EL (cell line): ENCODE measurements at regions not wholly inside any gene's neighbourhood (a gene's known extent, or its start where the extent isn't known, plus 50 kb on each side); places are given as distances from the start of the nearest gene placed in this dataset.

Experiments used
- DNase-seq: peaks from one replicate; pipeline ENCODE4 v3.0.0-alpha.2; 2016

DNA sequence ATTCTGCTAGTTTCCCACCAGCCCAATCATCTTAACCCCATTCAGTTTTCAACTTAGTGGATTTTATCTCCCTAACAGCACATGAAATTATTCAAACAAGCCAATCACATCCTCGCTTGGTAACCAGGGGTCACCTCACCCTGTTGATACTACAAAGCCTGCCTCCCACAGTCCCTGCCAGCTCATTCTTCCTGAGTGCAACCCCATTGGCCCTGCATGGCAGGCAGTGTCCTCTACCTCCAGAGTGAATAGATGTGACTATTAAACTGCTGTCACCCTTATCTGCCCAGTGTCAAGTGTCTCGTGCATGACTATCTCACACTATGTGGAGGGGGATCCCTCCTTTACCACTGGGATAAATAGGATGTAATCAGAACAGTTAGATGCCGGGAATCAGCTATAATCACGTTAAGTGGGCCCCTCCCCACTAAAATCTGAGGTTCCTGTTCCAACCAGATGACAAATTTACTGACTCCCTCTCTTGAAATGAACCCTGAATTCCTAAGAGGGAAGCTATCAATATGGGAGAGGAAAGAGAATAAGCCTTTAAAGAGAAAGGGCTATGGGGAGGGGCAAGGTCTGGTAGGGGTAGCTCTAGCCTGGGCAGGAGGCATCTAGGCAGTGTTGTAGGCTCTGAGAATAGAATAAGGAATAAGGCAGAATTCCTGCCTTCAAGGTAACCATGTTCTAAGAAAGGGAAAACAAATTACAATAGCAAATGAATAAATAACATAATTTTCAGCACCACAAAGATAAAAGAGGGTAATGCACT, 155.9 kb downstream of the SLC30A10 start:
- no peak for DNase-seq

DNA sequence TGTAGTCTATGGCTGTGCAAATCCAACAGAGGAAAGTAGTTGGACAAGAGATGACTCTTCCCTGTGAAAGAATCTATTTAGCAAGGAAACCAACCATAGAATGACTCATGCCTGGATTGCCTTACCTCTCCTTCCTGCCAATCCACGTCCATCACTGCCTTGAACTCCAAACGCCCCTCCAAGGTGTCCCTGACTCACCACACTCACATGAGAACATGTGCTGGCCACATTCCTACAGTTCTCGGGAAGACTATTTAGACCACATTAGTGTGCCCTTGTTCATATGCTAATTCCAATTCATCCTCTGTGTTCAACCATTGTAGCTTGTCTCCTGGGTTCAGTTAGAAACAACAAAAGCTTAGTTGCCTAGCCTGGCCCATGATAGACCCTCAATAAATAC, 157.3 kb downstream of the SLC30A10 start:
- peak; percentile 94 for DNase-seq

DNA sequence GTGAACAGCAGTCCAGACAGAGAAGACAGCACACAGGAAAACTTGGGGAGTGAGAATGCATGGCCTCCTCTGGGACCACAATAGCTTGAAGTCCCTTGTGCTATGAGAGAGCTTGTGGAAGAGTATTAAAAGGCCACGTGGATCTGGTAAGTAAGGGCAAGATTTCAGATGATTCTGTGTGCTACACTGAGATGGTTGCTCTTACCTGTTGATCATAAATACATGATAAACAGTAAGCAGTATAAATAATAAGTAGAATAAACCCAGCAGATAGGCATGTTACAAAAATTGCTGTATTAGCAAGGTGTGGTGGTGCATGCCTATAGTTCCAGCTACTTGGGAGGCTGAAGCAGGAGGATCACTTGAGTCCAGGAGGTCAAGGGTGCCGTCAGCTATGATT, 150.4 kb upstream of the ZC3H11B start:
- DNase-seq: no peak

DNA sequence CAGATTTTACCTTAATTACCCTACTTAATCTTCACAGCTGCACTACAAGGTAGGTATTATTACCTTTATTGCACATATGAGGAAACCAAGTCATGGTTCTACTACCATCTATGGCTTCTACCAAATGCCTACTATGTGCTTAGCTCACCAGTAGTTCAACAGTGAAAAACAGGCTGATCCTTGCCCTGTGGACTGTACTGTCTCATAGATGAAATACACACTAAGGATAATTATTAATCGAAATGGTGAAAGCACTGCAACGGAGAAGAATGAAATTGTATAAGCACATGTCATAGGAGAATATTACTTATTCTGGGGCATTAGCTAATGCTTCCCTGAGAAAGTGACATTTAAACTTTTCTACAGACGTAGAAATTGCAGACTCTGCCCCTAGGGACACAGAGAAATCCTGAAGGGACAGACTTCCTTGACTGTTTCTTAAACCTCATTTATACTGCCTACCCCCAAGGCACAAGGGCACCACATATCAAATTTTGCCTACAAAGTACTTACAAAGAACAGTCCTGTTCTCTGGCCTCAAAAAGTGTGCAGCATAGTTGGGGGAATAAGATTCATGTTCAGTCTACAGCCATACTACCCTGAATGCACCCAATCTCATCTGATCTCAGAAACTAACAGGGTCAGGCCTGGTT, 148.4 kb upstream of the ZC3H11B start:
- no peak for DNase-seq

DNA sequence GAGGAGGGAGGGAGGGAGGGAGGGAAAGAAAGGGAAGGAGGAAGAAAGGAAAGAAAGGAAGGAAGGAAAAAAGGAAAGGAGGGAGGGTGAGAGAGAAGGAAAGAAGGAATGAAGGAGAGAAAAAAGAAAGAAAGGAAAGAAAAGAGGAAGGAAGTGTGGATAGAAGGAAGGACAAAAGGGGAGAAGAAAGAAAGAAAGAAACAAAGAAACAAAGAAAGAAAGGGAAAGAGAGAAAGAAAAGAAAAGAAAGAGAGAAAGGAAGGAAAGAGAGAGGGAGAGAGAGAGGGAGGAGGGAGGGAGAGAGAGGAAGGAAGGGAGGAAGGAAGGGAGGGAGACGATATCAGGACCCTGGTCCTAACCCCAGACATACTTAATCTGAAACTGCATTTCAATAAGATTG, 146.2 kb upstream of the ZC3H11B start:
- DNase-seq: no peak

DNA sequence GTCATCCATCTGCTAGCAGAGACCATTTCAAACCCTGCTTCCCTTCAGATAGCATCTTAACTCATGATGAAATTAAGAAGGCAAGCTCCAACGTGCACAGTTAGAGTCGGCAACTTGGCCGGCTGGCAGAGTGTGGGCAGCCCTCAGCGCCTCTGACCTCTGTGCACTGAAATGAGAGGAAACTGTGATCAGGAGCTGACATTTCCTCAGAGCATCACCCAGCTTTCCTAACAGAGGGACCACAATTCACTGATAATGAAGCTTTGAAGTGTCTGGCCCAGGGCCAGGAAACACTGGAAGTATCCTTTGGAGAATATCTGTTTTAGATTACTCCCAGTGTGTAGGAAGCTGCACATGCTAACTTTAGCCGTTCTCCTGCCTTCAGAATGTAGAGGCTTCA, 145.0 kb upstream of the ZC3H11B start:
- DNase-seq: no peak

DNA sequence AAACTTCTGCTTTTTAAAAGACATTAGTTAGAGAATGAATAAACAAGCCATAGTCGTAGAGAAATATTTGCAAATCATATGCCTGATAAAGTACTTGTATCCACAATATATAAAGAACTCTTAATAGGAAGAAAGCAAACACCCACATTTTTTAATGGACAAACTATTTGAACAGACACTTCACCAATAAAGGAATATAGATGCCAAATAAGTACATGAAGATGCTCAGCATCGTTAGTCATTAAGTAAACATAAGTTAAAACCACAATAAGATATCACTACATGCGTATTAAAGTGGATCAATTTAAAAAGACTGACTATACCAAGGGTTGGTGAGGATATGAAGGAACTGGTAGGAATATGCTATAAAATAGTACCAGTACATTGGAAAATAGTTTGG, 142.3 kb upstream of the ZC3H11B start:
- no peak for DNase-seq

DNA sequence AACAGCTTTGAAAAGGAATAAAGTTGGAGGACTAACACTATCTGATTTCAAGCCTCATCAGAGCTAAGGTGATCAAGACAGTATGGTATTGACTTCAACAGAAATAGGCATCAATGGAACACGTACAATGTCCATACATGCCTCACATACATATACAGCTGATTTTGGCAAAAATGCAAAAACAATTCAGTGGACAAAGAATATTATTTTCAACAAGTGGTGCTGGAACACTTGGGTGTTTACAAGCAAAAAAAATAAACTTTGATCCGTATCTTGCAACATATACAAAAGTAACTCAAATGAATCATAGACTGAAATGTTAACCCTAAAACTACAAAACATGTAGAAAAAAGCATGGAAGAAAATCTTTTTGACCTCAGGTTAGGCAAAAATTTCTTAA, 141.9 kb upstream of the ZC3H11B start:
- DNase-seq: no peak

DNA sequence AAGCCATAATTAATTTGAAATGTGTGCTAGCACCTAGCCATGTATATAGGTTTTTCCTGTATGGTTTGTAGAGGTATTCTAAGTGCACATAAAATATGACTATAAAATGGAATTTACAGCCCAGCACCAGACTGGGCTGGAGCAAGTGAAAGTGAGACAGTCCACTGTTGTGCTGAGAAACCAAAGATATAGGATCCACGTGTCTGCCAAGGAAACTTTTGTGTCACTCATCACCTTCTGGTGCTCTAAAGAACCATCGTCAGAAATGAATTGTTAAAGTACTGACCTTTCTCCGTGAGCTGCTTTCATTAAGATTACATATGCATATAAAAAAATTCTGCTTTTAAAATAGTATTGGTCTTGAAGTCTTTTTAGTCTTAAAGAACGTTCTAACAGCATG, 141.0 kb upstream of the ZC3H11B start:
- no peak for DNase-seq

DNA sequence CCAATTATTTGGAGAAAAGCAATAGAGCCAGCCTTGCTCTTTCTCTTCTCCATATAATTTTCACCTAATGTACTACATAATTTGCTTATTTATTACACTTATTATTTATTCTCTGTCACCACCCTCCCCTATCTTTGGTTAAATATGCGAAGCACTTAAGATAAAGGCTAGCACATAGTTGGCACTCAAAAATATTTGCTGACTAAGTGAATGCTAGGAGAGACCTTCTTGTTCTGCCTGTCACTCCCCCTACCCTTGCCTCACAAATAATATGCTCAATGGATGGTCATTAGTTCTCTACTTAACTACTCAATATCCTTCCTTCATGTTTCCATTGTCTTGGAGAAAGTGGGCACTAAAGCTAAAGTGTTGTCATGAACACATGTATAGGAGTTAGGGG, 139.7 kb upstream of the ZC3H11B start:
- DNase-seq: no peak

DNA sequence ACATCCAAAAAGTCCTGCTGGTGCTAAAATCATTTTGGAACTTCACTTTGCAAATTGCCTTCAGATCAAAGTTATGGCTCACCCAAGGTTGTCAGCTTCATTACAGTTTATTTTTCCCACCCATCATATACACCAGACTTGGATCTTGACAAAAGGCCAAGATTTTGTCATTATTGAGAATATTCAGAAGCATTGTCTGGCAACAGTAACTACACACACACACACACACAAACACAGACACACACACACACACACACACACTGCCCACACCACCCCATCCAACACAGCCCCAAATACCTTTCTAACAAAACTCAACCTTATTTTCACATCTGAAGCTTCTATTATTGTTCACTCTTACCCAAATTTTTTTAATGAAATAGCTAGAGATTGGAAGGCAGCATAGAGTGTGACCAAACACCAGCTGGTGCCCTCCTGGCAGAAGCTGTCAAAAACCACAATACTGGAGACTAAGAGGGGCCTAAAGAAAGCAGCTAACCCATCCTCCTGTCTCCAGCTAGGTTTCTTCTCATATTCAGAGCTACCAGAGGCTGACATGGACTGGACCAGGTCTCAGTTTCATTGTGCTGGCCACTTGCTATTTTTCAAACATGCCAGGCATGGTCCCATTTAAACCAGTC, 139.1 kb upstream of the ZC3H11B start:
- no peak for DNase-seq

DNA sequence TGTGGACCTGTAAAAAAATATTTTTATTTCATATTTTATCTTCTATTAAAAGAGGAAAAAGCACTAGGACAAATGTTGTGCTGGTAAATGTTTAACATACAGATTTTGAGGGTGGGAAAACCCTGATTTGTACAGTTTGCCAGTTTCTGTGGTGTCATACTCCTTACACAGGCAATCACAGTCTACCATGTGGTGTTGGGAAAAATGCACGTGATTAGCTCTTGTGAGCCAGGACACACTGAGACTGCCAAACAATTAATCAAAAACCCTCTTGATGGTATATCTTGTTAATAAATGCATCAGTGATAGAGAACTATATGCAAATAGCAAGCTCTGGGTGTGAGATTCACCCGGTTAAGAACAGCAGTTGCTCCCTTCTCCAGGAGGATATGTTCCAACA, 136.5 kb upstream of the ZC3H11B start:
- no peak for DNase-seq

DNA sequence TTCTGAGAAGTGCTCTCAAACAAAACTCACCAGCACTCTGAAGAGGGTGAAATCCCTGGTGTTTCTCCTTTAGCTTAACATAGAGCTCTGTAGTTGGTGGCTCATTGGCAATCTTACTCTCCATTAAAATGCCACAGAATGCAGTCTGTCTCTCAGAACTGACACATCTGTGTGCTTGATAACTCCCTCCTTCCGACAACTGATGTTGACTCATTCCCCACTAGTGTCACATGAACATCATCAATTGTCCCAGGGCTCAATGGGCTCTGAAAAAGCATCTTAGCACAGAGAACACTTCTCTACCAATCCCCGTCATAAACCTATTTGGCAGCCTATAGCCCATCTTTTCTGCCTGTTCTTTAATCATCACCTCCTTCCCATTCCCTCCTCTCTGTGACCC, 133.2 kb upstream of the ZC3H11B start:
- DNase-seq: no peak

DNA sequence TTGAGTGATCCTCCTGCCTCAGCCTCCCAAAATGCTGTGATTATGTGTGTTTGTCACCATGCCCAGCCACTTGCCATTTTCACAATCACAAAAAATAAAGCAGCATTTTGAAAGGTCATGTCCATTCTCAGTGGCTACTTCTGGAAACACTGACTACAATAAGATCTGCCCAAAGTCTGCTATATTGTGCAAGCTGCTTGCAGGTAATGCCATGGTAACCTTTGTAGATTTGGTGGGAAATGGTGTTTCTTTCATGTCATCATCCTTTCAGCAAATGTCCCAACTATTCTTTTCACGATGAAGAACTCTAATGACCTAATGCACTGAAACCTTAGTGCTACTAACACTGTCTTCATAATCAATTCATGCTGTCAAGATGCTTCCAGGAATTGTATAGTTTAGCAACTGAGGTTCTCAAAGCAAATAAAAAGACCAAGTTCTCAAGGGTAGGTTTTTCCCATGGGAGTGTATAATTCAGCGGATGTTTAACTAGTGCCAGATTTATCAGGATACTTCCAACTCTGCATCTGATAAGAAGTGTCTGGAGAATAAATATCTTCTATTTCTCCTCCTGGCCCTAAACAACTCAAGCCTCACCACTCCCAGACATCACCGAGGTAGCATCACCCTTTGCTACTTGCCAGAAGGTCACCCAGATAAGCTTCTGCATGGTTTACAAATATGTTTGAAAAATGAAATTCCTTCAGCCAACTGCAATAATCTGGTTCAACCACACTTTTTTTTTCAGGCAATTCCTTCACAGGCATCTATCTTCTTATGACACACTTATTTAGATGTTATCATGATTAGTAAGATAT, 132.0 kb upstream of the ZC3H11B start:
- DNase-seq: no peak

DNA sequence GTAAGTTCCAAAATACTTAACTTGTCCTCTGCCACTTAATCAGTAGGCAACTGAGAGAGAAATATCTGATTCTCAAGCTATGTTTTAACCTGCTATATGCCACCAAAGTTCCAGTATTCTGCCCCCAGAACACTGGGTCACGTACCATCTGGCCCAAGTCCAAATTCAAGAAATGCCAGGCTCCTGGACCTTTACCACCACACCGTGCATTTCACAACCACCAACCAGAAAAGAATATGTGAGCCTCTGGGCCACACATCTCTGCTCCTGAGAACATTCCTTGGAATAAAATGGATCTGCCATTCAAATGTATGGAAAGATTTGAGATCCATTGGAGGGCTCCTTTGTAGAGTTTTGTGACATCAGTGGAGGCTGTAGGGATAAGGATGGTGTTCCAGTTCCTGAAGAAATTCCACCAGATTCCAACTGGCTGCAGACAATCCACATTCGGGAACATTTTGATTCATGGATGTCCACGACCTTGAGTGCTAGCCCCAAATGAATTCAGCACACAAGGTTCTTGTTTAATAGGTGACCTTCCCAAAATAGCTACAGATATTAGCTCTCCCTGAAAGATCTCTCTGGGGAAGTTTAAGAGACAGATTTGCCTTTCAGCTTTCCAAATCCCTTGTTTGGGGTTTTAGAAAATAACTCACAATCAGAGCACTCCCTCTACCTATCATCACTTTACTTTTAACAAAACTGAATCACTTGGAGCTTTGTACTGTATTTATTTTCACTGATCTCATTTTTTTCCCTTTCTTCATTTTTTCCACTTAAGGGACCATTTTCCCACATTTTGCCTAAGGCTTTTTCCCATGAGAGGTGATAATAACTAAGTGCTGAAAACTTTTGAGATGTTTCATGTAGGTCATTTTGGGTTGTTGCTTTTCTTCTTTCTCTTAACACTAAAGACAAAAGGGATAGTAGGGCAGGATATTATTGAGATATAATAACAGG, 128.4 kb upstream of the ZC3H11B start:
- DNase-seq: no peak

DNA sequence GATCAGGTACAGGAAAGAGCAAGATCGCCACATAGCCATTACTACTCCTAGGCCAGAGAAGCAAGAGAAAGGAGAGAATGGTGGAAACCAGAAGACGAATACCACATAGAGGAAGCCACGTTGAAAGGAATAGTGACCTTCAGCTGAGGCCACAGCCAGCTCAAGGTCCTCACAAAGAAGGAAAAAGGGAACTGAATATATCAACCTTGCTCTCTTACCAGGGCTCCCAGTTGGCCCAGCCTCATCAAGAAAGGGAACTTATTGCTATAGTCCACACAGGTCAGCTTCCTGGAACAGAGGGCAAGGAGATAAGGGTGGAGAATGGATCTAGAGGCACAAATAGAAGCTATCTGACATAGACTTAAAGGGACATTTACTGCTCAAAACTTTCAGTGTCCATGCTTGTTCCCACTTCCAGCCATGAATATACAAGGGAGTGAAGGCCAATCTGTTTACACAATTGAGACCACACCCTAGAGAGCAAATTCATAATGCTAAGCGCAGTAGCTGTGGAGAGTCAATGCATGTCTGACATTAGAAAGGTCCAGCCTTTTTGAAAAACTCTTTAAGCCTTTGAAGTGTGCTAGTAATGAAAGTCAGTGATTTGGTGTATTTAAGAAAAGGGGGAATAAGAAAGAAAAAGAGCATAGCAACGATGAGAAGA, 120.7 kb upstream of the ZC3H11B start:
- no peak for DNase-seq

DNA sequence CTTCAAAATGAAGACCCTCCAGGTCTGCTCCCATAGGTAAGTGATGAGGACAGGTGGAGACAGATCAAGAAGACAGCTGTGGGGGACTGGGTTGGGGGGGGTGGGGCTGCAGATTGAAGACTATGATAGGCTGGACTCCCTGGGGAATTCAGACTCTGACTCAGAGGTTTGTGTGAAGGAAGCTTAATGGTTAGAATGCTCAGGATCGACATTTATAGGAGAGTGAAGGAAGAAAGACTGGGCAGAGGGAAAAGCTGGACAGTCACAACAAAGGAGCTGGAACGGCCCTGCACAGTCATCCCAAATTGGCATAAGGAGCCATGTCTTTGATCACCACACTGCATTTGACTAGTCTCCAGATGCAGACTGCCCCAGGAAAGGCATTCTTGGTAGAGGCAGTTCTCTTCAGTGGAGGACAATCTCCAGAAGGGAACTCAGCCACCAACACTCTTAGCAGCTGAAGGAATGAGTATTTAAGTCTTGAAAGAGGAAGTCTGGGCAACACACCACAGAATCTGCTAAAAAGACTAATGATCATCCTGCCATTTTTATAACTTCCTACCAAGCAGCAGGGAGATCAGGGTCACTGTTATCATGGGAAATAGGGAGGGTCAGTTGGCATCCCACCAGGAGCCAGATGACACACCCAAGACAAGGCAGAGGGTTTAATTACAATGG, 120.0 kb upstream of the ZC3H11B start:
- no peak for DNase-seq

DNA sequence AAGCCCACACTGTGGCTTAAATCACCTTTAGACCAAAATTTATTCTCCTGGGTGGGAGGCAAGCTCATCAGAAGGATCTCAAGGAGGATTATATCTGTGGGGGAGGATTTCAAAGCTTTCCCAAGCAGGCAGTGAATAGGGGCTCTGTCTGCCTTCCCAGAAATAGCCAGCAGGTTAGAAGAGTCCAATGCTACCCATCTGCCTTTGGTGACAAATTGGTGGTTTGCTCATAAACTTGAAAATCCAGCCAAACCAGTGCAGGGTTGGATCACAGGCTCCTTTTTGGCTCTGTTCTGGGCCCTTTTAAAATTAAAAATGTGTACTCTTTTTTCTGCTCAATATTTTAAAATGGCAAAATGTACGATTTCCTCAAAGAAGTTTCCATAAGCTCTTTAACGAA, 118.9 kb upstream of the ZC3H11B start:
- DNase-seq: no peak

DNA sequence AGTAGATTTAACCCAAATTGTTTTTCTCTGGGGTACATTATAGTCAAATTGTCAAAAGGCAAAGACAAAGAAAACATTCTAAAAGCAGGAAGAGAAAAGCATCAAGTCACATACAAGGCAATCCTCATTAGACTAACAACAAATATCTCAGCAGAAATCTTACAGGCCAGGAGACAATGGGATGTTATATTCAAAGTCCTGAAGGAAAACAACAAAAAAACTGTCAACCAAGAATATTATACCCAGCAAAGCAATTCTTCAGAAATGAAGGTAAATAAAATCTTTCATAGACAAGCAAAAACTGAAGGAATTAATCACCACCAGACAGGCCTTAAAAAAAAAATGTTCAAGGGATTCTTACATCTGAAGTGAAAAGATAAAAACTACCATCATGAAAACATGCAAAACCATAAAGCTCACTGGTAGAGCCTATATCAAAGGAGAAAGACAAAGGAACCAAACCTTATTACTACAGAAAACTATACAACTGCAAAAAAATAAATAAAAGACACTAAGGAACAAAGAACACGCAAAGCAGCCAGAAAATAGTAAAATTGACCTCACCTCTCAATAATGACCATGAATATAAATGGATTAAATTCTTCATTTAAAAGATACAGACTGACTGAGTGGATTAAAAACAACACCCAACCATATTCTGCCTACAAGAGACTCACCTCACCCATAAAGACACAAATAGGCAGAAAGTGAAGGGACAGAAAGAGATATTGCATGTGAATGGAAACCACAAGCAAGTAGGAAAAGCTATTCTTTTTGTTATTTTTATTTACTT, 113.8 kb upstream of the ZC3H11B start:
- DNase-seq: no peak

DNA sequence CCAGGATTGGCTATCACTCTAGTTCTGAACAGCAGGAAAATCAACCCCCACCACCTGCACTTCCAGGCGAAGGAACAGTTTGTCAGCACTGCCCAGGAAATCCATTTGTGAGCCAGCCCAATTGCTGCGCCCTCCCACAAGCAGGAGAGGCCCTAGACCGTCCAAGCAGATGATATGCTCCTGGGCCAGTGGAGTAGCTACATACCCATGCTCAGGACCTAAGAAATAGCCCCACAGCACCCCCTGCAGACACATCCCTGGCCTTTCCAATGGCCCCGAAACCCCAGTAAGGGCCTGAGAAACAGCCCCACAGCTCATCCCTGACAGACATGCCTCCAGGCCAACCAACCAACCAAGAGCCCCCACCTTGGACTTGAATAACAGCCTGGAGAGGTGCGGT, 111.5 kb upstream of the ZC3H11B start:
- DNase-seq: no peak
